GM21723 (cell line): ENCODE measurements at regions not wholly inside any gene's neighbourhood (a gene's known extent, or its start where the extent isn't known, plus 50 kb on each side); places are given as distances from the start of the nearest gene placed in this dataset.
A peak's percentile ranks its signal among the peaks of the same experiment; 100 is the strongest.

Experiments
- ATAC-seq: cut with Tn5 transposase; IDR thresholded peaks from one replicate; pipeline ENCODE4 v1.9.1; 2021; ENCODE audit warnings: mild to moderate bottlenecking, moderate library complexity; ENCODE audit not compliant: unreplicated experiment

DNA sequence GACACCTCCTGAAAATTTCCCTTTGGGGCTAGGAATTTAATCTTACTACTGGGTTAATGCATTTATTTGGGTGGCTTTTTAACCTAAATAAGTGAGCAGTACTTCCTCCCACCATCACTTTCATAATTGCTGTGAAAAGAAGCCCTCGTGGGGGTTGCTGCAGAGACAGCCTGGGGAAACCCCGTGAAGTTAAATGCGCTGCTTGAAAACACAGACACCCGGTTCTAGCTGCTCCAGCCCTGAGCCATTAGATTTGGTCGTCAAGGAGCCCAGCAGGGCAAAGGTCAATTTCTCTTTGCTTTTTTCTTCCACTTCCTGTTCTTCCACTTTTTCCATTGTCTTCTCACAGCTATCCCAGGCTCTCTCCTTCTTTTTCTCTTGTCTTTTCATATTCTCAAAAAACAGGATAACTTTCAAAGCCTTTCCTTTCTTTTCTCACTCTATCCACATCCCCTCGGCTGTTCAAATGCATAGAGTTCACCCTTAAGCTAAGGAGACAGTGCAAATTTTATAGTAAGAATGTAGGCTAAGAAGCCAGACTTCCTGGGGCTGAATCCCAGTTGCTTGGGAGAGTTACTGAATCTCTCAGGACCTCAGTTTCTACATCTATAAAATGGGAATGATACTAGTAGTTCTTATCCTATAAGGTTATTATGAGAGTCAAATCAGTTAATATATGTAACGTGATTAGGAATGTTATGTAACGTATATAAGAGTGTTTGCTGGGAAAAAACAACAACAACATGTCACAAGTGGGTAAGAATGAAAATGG, 91.5 kb upstream of the ZNF827 start:
- peak; percentile 80 for ATAC-seq

DNA sequence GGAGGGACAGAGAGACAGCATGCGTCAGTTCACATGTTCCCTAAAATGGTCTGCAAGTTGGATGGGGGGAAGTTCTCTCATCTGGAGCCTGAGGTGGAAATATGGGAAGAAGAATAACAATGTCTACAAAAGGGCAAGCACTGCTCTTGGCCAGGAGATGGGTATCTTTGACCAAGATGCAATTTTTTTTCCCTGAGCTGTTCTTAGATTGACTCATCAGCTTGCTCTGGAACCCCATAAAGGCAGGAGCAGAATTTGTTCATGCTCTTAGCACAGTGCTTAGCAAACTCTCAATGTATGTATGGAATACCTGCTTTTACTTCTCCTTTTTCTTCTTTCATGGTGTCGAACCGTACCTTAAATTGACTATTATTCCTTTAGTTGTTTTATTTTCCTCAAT, 90.5 kb upstream of the ZNF827 start:
- peak; percentile 61 for ATAC-seq

DNA sequence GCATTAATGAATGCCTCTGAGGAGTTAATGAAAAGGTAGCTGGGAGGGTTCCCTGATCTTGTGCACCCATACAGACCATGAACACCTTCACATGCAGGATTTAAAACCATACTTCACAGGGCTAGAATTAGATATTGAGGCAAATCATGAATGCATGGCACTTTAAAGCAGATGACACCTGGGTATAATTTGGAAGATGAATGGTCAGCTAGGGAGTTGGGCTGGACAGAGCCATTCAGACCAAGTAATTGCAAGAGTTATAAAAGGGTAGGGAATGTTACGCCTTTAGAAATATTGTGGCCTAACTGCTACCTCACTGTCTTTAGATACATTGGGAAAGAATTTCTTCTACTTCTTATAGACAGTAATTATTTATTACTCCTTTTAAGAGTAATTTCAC, 89.1 kb upstream of the ZNF827 start:
- ATAC-seq = no peak

DNA sequence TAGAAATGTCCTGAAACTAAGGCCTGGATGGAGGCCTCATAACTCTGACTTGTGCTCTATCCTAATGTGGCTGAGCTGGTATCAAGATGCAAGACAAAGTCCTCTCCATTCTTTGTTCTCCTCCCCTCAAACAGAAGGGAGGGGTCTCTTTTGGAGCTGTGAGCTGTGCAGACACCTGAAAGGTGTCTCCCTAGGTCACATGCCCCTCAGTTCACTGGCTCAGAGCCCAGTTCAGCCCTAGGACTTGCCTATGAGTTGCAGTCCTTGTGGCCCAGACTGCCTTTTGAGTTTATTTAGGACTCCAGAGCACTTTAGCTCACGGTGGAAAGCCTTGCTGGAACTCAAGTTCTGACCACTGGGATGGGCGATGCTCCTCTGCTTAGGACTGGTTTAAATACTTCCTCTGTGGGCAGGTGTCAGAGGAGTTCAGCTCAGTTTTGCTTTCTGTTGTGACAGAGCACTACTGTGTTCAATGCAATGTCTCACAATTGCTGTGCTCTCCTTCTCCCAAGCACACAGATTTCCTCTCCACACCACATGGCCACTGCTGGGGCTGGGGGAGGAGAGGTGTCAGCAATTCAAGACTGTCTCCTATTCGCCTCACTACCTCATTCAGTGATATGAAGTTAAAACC, 84.8 kb upstream of the ZNF827 start:
- ATAC-seq = peak; percentile 99

DNA sequence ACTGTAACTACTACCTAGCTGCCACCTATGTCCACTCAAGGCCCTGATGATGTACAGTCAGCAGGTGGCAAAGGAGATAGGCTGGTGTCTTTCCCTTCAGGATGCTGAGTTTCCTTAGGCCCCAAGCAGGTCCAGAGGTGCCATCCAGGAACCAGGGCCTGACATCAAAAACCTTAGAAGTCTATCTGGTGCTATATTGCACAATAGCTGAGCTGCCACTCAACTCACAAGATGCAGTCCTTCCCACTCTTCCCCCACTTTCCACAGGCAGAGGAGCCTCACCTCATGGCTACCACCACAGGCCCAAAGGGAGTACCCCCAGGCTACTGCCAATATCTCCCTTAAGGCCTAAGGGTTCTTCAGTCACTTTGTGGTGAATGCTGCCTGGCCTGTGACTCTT, 83.9 kb upstream of the ZNF827 start:
- no peak for ATAC-seq

DNA sequence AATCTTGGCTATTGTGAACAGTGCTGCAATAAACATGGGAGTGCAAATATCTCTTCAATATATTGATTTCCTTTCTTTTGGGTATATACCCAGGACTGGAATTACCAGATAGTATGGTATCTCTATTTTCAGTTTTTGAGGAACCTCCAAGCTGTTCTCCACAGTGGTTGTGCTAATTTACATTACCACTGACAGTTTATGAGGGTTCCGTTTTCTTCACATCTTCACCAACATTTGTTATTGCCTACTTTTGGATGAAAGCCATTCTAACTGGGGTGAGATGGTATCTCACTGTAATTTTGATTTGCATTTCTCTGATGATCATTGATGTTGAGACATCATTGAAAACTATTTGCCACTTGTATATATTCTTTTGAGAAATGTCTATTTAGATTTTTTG, 79.6 kb upstream of the ZNF827 start:
- ATAC-seq = no peak

DNA sequence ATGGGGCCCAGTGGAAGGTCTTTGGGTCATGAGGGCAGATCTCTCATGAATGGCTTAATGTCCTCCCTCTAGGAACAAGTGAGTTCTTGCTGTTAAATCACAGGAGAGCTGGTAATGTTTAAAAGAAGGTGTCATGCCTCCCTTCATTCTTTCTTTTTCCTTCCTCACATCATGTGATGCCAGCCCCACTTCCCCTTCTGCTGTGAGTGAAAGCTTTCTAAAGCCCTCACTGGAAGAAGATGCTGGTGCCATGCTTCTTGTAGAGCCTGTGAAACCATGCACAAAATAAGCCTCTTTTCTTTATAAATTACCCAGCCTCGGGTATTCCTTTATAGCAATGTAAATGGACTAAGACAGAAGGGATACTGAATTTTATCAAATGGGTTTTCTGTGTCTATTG, 66.1 kb upstream of the ZNF827 start:
- ATAC-seq = no peak

DNA sequence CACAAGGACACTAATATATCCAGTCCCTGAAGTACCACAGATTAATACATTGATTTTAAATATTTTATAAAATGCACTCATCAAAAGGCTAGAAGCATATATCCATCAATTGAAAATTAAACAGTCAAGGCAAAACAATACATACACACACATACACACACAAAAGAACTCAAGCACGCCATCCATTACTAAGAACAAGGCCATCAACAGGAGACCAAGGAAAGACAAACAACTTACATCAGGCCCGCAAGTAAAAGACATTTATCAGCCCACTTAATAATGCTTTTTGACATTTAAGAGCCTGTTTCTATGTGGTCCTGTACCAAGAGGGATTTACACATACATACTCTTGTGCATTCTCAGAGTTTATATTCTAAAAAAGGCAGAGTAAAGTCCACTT, 50.0 kb upstream of the ZNF827 start:
- no peak for ATAC-seq
